ENCODE measurements at regions not wholly inside any gene's neighbourhood (a gene's known extent, or its start where the extent isn't known, plus 50 kb on each side); places are given as distances from the start of the nearest gene placed in this dataset.

- Histone ChIP-seq H3K9ac (ENCODE audit: low read length) (no peak overlapping the region), H3K79me2 (ENCODE audit: insufficient read depth, low read length) (no peaks in the 10 kb centered on the region), H3K27me3 (ENCODE audit: insufficient read depth, low read length) (no peaks in the 10 kb centered on the region), H3K27ac (ENCODE audit: low read depth, low read length) (no peak overlapping the region), H3K36me3 (ENCODE audit: control insufficient read depth in 1 of 2, insufficient read depth in 2 of 2, low read length in 2 of 2) (no peaks in the 10 kb centered on the region), H4K20me1 (ENCODE audit: insufficient read depth) (no peaks in the 10 kb centered on the region), H3K4me2 (ENCODE audit: low read length) (no peak overlapping the region), H2AFZ (ENCODE audit: low read depth, low read length, poor library complexity, severe bottlenecking) (no peak overlapping the region), H3K4me3 (replicated peaks in 1 of 2; ENCODE audit: low read depth in 1 of 2, low read length in 2 of 2) (no peak overlapping the region), H3K9me2 (ENCODE audit: insufficient read depth) (no peaks in the 10 kb centered on the region; the same call in 1 of the 2 replicates), H3K4me1 (ENCODE audit: control insufficient read depth in 1 of 2, insufficient read depth in 2 of 2, low read length in 2 of 2) (no peaks in the 10 kb centered on the region), H3K9me3 (ENCODE audit: control insufficient read depth in 1 of 2, insufficient read depth in 1 of 2, low read depth in 1 of 2, low read length in 2 of 2) (no peaks in the 10 kb centered on the region)
- RAD21 ChIA-PET (ENCODE audit: low non-redundant PET in 1 of 2, low total read pairs in 2 of 2, uncharacterized antibody in 2 of 2, unreplicated experiment in 2 of 2) = no interaction called here
- ATAC-seq = no peak
- no TSS peak for BruUV-seq (replicated peaks)
- TF ChIP-seq POLR2A (IDR thresholded peaks at IDR 0.05; ENCODE audit: borderline replicate concordance, extremely low read depth, insufficient read depth, insufficient read length) (no peak), ZBTB33 (IDR thresholded peaks at IDR 0.05; ENCODE audit: extremely low read depth, insufficient replicate concordance, low read length) (no peak), ELF1 (IDR thresholded peaks at IDR 0.05; ENCODE audit: borderline replicate concordance, low read depth) (no peak), SRF (IDR thresholded peaks at IDR 0.05; ENCODE audit: low read depth) (no peak), TCF7L2 (IDR thresholded peaks at IDR 0.05; ENCODE audit: borderline replicate concordance, extremely low read depth, insufficient read depth, insufficient read length) (no peak), YY1 (IDR thresholded peaks at IDR 0.05; ENCODE audit: extremely low read depth, insufficient replicate concordance, low read depth, low read length) (no peak), ZNF274 (IDR thresholded peaks at IDR 0.05; ENCODE audit: low read depth, low read length) (no peak), CTCF (IDR thresholded peaks at IDR 0.05 in 2 of 3, conservative IDR thresholded peaks at IDR 0.05 in 1 of 3; ENCODE audit: borderline replicate concordance in 1 of 3, insufficient read depth in 1 of 3, low read depth in 2 of 3, low read length in 2 of 3) (no peak), EZH2 (IDR thresholded peaks at IDR 0.05) (no peak), SIN3A (IDR thresholded peaks at IDR 0.05; ENCODE audit: low read depth) (no peak), REST (IDR thresholded peaks at IDR 0.05; ENCODE audit: low read depth) (no peak), JUND (IDR thresholded peaks at IDR 0.05) (no peak), RAD21 (IDR thresholded peaks at IDR 0.05; ENCODE audit: low read depth) (no peak), ZFX (IDR thresholded peaks at IDR 0.05) (no peak), EGR1 (IDR thresholded peaks at IDR 0.05; ENCODE audit: low read depth) (no peak), FOSL1 (IDR thresholded peaks at IDR 0.05; ENCODE audit: low read depth) (no peak)
- POLR2A ChIA-PET = no interaction called here
- intact Hi-C loops (cut with micrococcal nuclease) = no loop called here
- CTCF ChIA-PET = no interaction called here
- DNase-seq (ENCODE audit: low read depth, low spot score) = no peak
Observed at GRCh38 chr4:32254216-32254615, 1534.0 kb downstream of the PCDH7 start.

All from HCT116 (cell line).